Adipocyte (in vitro differentiated cells): ENCODE measurements at regions not wholly inside any gene's neighbourhood (a gene's known extent, or its start where the extent isn't known, plus 50 kb on each side); places are given as distances from the start of the nearest gene placed in this dataset.
"Not testable (repeated sequence)": the region's sequence is repeated elsewhere in the genome, so short reads cannot be mapped to it uniquely, and the experiment has no call there.

Source experiments
- DNase-seq: peaks from one replicate; pipeline ENCODE4 v3.0.0-alpha.2; 2015; ENCODE audit warnings: low read depth
- H3K27me3 ChIP-seq: replicated peaks from 2 replicates; pipeline ENCODE4 v1.7.0; 2013; ENCODE audit warnings: mild to moderate bottlenecking, low read length, moderate library complexity; ENCODE audit not compliant: control insufficient read depth, insufficient read depth
- H3K36me3 ChIP-seq: 2 replicates; pipeline ENCODE4 v1.7.0; 2013; ENCODE audit warnings: low read length, mild to moderate bottlenecking, moderate library complexity; ENCODE audit not compliant: control insufficient read depth, insufficient read depth, severe bottlenecking
- H3K4me1 ChIP-seq: 2 replicates; pipeline ENCODE4 v1.7.0; 2013; ENCODE audit warnings: mild to moderate bottlenecking, low read length, moderate library complexity; ENCODE audit not compliant: control insufficient read depth, insufficient read depth
- H3K4me3 ChIP-seq: 2 replicates; pipeline ENCODE4 v1.7.0; 2013; ENCODE audit warnings: mild to moderate bottlenecking, low read length, moderate library complexity
- H3K9ac ChIP-seq: 2 replicates; pipeline ENCODE4 v1.7.0; 2013; ENCODE audit warnings: mild to moderate bottlenecking, low read length, moderate library complexity
- H3K9me3 ChIP-seq: 2 replicates; pipeline ENCODE4 v1.7.0; 2013; ENCODE audit warnings: mild to moderate bottlenecking, low read length, moderate library complexity; ENCODE audit not compliant: control insufficient read depth

DNA sequence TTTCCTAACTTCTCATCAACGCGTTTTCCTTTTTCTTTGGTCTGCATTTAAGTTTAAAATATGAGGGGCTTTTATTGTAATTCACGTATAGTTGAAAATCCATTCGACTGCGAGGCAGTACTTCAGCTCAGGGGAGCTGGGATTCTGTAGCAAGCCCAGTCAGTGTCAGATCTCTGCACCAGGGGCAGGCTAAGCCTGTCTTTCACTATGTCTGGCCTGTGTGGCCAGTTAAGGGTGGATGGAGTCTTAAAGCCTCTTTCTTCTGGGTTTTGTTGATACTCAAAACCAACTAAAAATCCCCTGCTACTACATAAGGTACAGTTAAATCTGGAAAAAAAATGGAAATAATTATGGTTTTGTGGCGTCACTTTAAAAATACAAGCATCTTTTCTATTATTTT lies 124.7 kb downstream of the TYW3 start:
- H3K27me3 ChIP-seq: no peaks in the 10 kb centered on the region
- H3K4me3 ChIP-seq: no peak overlapping the region
- no peaks in the 10 kb centered on the region for H3K36me3 ChIP-seq
- no peak overlapping the region for H3K9ac ChIP-seq
- DNase-seq: no peak
- no peaks in the 10 kb centered on the region for H3K4me1 ChIP-seq
- no peaks in the 10 kb centered on the region for H3K9me3 ChIP-seq

DNA sequence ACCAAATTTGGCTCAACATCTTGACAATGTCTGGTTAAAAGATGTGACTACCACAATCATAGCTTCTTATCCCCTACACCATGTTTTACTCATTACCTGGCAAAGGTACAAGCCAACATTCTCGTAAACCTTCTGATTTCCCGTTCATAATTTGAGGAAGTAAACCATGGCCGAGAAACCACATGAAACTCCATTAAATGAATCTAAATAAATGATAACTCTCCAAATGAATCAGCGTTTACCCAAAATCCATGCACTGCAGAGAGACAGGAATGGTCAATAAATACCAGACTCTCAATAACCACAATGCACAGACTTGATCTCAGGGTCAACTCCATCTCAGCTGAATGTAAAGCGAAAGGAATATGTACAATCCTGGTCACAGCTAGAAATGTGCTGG lies 125.2 kb downstream of the TYW3 start:
- no peaks in the 10 kb centered on the region for H3K36me3 ChIP-seq
- H3K27me3 ChIP-seq: no peaks in the 10 kb centered on the region
- no peaks in the 10 kb centered on the region for H3K9me3 ChIP-seq
- H3K9ac ChIP-seq: no peak overlapping the region
- H3K4me3 ChIP-seq: no peak overlapping the region
- DNase-seq: no peak
- no peaks in the 10 kb centered on the region for H3K4me1 ChIP-seq

DNA sequence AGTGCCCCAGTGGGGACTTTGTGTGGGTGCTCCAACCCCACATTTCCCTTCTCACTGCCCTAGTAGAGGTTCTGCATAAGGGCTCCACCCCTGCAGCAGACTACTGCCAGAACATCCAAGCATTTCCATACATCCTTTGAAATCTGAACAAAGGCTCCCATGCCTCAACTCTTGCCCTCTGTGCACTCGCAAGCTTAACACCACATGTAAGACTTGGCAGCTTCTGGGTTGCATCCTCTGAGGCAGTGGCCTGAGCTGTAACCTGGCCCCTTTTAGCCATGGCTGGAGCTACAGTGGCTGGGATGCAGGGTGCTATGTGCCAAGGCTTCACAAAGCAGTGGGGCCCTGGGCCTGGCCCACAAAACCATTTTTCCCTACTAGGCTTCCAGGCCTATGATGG lies 128.9 kb downstream of the TYW3 start:
- Histone ChIP-seq H3K9ac (no peak overlapping the region), H3K27me3 (no peaks in the 10 kb centered on the region), H3K36me3 (no peaks in the 10 kb centered on the region), H3K4me3 (no peak overlapping the region), H3K9me3 (peaks cover 10% of the 10 kb centered on the region), H3K4me1 (no peaks in the 10 kb centered on the region)
- no peak for DNase-seq

DNA sequence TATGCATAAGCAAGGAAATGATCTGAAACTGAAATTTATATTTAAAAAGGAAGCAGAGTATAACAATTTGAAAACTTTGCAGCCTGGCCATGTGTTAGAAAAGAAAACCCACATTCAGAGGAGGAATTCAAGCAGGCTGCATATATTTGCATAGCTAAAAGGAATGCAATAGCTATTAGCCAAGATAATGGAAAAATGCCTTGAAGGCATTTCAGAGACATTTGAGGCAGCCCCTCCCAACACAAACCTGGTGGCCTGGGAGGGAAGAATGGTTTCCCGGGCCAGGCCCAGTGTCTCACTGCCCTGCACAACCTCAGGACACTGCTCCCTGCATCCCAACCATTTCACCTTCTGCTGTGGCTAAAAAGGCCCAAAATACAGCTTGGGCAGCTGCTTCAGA lies 136.8 kb downstream of the TYW3 start:
- no peak overlapping the region for H3K4me3 ChIP-seq
- DNase-seq: no peak
- no peaks in the 10 kb centered on the region for H3K36me3 ChIP-seq
- no peaks in the 10 kb centered on the region for H3K4me1 ChIP-seq
- no peaks in the 10 kb centered on the region for H3K27me3 ChIP-seq
- H3K9me3 ChIP-seq: peaks cover 13% of the 10 kb centered on the region
- H3K9ac ChIP-seq: no peak overlapping the region

DNA sequence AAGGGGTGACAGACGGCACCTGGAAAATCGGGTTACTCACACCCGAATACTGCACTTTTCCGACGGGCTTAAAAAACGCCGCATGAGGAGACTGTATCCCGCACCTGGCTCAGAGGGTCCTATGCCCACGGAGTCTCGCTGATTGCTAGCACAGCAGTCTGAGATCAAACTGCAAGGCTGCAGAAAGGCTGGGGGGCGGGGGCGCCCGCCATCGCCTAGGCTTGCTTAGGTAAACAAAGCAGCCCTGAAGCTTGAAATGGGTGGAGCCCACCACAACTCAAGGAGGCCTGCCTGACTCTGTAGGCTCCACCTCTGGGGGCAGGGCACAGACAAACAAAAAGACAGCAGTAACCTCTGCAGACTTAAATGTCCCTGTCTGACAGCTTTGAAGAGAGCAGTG lies 144.4 kb downstream of the TYW3 start:
- H3K9me3 ChIP-seq, H3K4me1 ChIP-seq, H3K4me3 ChIP-seq, H3K9ac ChIP-seq, DNase-seq, H3K36me3 ChIP-seq, H3K27me3 ChIP-seq: not testable (repeated sequence)

DNA sequence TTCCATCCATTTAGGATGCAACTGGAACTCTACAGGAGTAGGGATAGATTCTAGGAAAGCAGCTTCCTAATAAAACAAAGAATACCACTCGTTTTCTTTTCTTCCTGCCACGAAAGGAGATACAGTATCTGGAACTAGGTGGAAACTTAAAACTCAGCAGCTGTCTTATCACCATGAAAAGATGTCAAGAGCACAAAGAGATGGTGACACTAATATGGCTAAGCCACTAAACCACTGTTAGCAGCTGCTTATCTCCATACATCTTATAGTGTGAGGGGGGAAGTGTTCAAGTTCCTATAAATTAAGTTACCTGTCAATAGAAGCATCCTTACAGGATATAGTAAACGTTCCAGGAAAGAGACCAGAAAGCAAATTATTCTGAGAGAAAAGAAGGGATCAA lies 162.5 kb downstream of the TYW3 start:
- Histone ChIP-seq H3K9ac (no peak overlapping the region), H3K4me1 (no peaks in the 10 kb centered on the region), H3K27me3 (no peaks in the 10 kb centered on the region), H3K4me3 (no peak overlapping the region), H3K9me3 (no peaks in the 10 kb centered on the region), H3K36me3 (no peaks in the 10 kb centered on the region)
- DNase-seq: no peak

DNA sequence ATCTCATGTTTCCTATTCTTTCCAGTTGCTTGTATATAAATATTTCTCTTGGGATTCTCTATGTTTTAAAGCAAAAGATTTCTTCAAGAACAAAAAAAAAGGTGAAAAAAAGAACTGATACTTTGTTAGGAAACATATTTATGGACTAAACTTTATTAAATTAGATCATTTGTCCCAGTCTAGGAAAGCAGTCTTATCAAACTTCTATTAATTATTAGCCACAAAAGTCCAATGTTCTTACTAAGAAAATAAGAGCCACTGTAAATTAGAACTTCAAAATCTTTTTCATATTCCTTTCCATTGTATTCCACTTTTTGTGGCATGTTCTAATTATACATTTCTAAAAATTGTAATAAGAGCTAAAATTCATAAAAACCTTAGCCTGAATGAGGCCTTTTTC lies 175.2 kb downstream of the TYW3 start:
- Histone ChIP-seq H3K9me3 (no peaks in the 10 kb centered on the region), H3K9ac (no peak overlapping the region), H3K4me3 (no peak overlapping the region), H3K27me3 (no peaks in the 10 kb centered on the region), H3K4me1 (no peaks in the 10 kb centered on the region), H3K36me3 (no peaks in the 10 kb centered on the region)
- DNase-seq: no peak

DNA sequence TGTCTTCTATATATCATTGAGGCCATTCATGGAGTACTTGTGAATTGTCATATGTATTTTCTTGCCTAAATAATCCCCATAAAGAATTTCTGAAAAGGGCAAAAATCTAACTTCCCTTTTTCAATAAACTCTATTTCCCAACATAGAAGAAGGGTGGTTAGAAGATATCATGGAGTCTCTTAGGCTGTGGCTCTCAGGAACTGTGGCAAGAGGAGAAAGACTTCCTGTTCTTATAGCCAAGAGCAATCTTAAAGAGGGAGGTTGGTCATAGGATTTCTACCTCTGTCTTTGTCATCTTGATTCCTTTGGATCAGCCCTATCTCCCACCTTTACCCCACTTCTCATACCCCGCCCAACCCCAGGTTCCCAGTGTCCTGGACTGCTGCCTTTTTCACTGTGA lies 175.8 kb downstream of the TYW3 start:
- DNase-seq: no peak
- no peaks in the 10 kb centered on the region for H3K36me3 ChIP-seq
- no peaks in the 10 kb centered on the region for H3K27me3 ChIP-seq
- no peaks in the 10 kb centered on the region for H3K9me3 ChIP-seq
- no peak overlapping the region for H3K9ac ChIP-seq
- no peak overlapping the region for H3K4me3 ChIP-seq
- no peaks in the 10 kb centered on the region for H3K4me1 ChIP-seq

DNA sequence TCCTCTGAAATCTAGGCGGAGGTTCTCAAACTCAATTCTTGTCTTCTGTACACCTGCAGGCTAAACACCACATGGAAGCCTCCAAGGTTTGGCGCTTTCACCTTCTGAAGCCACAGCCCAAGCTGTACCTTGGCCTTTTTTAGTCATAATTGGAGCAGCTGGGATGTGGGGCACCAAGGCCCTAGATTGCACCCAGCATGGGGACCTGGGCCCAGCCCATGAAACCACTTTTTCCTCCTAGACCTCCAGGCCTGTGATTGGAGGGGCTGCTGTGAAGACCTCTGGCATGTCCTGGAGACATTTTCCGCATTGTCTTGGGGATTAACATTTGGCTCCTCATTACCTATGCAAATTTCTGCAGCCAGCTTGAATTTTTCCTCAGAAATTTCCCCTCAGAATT lies 181.0 kb downstream of the TYW3 start:
- no peaks in the 10 kb centered on the region for H3K4me1 ChIP-seq
- H3K4me3 ChIP-seq: no peak overlapping the region
- DNase-seq: no peak
- no peak overlapping the region for H3K9ac ChIP-seq
- no peaks in the 10 kb centered on the region for H3K36me3 ChIP-seq
- H3K27me3 ChIP-seq: no peaks in the 10 kb centered on the region
- H3K9me3 ChIP-seq: no peaks in the 10 kb centered on the region

DNA sequence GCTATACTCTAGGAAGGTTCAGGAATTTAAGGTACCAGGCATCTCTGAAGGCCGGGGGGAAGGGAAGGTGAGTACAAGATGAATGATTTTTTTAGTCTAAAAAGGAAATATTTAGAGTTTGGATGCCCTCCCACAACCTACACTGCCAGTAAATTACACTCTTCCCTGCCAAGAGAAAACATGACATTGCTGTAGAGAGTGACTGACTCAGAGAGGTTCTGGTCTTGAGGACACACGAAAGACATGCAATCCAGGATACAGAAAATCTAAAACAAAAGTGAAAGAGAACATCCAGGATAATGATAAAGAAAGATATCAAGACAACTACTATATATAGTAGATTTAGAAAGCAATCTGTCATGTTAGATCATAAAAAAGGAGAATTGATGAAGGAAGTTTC lies 200.5 kb downstream of the TYW3 start:
- no peak overlapping the region for H3K9ac ChIP-seq
- no peak overlapping the region for H3K4me3 ChIP-seq
- H3K27me3 ChIP-seq: no peaks in the 10 kb centered on the region
- peaks cover 5% of the 10 kb centered on the region for H3K4me1 ChIP-seq
- H3K36me3 ChIP-seq: no peaks in the 10 kb centered on the region
- DNase-seq: peak; percentile 2
- H3K9me3 ChIP-seq: peaks cover 8% of the 10 kb centered on the region

DNA sequence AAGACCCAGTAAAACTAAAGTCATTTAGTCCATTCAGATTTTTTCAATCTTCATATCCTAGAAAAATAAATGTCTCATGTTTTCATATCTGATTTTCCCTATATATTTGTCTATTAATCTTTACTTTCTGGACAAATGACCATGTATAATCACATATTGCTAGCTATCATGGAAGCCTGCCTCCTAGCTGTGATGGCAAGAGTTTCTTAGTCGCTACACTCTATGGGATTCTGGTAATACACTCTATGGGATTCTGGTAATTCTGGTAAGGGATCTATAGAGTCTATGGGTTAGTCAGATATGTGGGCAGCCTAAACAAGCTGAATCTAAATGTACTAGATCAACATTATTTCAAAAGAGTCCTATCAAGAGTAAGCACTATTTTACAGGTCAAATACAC lies 198.7 kb upstream of the LHX8 start:
- Histone ChIP-seq H3K4me3 (no peak overlapping the region), H3K9me3 (peaks cover 8% of the 10 kb centered on the region), H3K27me3 (no peaks in the 10 kb centered on the region), H3K4me1 (peaks cover 5% of the 10 kb centered on the region), H3K9ac (no peak overlapping the region), H3K36me3 (no peaks in the 10 kb centered on the region)
- DNase-seq: no peak

DNA sequence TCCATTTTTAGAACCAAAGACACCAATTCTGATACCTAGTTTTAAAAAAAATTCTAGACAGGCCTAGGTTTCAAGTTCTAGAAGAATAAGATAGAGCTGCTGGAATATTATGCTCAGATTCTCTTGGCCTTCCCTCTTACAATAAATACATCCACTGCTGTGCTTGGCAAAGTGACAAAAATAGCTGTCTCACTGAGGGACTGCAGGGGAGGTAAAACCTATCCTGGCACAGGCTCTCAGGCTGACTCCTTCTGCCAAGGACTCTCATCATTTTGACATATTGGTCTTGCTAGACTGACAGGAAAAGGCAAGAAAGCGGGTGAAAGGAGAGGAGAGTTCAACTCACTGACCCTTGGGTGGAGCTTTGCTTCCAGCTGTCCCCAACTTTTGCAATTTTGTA lies 197.0 kb upstream of the LHX8 start:
- Histone ChIP-seq H3K27me3 (no peaks in the 10 kb centered on the region), H3K9ac (no peak overlapping the region), H3K4me3 (no peak overlapping the region), H3K4me1 (peaks cover 5% of the 10 kb centered on the region), H3K36me3 (no peaks in the 10 kb centered on the region), H3K9me3 (peaks cover 4% of the 10 kb centered on the region)
- peak; percentile 10 for DNase-seq
